GM12872 (cell line): ENCODE measurements at regions not wholly inside any gene's neighbourhood (a gene's known extent, or its start where the extent isn't known, plus 50 kb on each side); places are given as distances from the start of the nearest gene placed in this dataset.

Experiments used
- TF ChIP-seq, protein P1 (sequence below): IDR thresholded peaks from 3 replicates; pipeline ENCODE4 v1.5.1; 2011; ENCODE audit warnings: low read depth, mild to moderate bottlenecking, low read length, moderate library complexity; ENCODE audit not compliant: insufficient read depth

- TF ChIP-seq, protein P1, sequence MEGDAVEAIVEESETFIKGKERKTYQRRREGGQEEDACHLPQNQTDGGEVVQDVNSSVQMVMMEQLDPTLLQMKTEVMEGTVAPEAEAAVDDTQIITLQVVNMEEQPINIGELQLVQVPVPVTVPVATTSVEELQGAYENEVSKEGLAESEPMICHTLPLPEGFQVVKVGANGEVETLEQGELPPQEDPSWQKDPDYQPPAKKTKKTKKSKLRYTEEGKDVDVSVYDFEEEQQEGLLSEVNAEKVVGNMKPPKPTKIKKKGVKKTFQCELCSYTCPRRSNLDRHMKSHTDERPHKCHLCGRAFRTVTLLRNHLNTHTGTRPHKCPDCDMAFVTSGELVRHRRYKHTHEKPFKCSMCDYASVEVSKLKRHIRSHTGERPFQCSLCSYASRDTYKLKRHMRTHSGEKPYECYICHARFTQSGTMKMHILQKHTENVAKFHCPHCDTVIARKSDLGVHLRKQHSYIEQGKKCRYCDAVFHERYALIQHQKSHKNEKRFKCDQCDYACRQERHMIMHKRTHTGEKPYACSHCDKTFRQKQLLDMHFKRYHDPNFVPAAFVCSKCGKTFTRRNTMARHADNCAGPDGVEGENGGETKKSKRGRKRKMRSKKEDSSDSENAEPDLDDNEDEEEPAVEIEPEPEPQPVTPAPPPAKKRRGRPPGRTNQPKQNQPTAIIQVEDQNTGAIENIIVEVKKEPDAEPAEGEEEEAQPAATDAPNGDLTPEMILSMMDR = no peak
Observed at GRCh38 chr12:46485853-46486252, 113.3 kb upstream of the SLC38A2 start.

DNA sequence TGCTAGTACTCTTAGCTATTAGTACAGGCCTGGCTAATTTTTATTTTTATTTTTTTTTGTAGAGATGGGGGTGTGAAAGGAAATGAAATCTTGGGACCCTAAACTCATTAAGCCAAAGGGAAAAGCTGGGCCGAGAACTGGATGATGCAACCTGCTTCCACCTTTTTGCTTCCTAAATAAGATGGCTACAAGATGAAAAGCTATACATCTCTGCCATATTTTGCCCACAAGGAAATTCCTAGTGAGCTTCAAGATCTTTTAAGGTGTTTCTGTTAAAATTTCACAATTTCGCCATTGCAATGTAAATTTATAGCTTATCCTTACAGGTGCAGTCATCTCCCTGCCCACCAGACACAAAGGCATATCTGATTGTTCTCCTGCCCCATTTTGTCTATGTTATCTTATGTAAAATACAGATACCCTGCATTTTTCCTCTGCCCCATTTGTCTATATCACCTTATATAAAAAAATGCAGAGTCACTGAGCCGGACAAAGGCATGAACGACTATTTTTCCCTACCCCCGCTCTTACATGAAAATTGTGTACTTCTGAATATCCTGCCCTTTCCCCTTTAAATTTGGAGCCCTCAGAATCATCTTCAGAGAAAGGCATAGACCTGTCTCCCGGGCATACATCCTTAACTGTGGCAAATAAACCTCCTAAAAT lies 112.0 kb upstream of the SLC38A2 start:
- TF ChIP-seq, protein P1 = no peak

GRCh38 chr12:46483572-46484395 lies 111.2 kb upstream of the SLC38A2 start:
- TF ChIP-seq, protein P1 = no peak

DNA sequence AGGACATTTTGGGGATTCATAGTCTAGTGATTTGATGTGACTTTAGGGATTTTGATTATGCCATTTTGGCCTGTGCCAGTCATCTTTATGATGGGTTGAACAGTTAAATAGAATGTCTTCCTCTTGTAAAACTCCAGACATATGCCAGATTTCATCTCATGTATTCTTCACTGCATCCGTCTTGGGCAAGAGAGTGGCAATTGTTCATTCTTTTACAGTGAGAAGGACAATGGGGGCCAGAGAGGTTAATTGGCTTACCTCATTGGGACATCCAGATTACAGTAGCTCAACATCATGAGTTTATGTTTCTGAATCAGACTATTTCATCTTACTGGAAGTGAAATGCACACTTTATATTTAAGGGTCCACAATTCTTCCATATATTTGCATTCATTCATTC lies 108.2 kb upstream of the SLC38A2 start:
- TF ChIP-seq, protein P1 = no peak

DNA sequence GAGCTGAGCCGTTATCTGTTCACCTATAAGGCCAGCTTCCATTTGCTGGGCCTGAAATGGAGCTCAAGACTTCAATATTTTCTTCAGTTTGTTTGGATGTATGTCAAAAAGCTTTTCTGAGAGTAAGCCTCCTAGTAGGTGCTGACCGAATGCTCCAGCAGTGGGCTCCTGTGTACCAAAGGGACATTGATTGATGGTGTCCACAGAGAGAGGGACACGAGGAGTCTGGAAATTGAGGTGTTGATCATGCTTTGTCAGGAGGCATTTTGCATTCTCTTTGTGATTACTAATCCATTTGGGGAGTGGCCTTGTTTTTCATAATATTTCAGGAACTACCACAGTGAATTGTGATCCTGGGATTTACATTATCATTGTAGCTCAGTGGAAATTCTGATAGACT lies 107.7 kb upstream of the SLC38A2 start:
- TF ChIP-seq, protein P1 = no peak

DNA sequence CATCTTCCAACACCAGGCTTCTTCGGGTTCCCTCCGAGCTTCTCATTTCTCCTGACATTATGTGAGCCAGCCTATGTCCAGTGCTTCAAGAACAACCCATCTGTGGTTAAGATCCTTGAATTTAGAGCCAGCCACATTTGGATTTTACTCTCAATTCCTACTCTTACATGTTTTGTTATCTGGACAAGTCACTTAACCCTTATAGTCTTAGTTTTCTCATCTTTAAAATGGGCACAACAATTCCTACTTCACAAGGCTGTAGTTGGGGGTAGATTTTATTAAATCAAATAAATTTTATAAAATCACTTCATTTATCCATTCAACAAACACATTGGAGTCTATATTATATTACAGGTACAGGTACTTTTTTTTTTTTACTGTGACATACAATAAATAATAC lies 105.5 kb upstream of the SLC38A2 start:
- TF ChIP-seq, protein P1 = no peak

- TF ChIP-seq, protein P1 = no peak
Observed at GRCh38 chr12:46477541-46477940, 105.0 kb upstream of the SLC38A2 start.
